ENCODE measurements at regions not wholly inside any gene's neighbourhood (a gene's known extent, or its start where the extent isn't known, plus 50 kb on each side); places are given as distances from the start of the nearest gene placed in this dataset.
"Not testable (repeated sequence)": the region's sequence is repeated elsewhere in the genome, so short reads cannot be mapped to it uniquely, and the experiment has no call there.

GRCh38 chr5:12573916-12574297 is 669.7 kb upstream of the CTNND2 start:
- not testable (repeated sequence) for DNase-seq (ENCODE audit: low spot score)

- no peak for DNase-seq (ENCODE audit: low spot score)
Observed at GRCh38 chr5:12570688-12571087, 666.4 kb upstream of the CTNND2 start.

- DNase-seq (ENCODE audit: low spot score), result no peak
Observed at GRCh38 chr5:12566441-12566840, 662.2 kb upstream of the CTNND2 start.

- DNase-seq (ENCODE audit: low spot score), result no peak
Observed at GRCh38 chr5:12557012-12557411, 652.8 kb upstream of the CTNND2 start.

- DNase-seq (ENCODE audit: low spot score), result no peak
Observed at GRCh38 chr5:12526113-12526512, 621.9 kb upstream of the CTNND2 start.

- no peak for DNase-seq (ENCODE audit: low spot score)
Observed at GRCh38 chr5:12522116-12522515, 617.9 kb upstream of the CTNND2 start.

GRCh38 chr5:12504983-12505382 is 600.7 kb upstream of the CTNND2 start:
- not testable (repeated sequence) for DNase-seq (ENCODE audit: low spot score)

- no peak for DNase-seq (ENCODE audit: low spot score)
Observed at GRCh38 chr5:12488161-12488560, 583.9 kb upstream of the CTNND2 start.

- DNase-seq (ENCODE audit: low spot score), result no peak
Observed at GRCh38 chr5:12480487-12480886, 576.2 kb upstream of the CTNND2 start.

- no peak for DNase-seq (ENCODE audit: low spot score)
Observed at GRCh38 chr5:12477554-12477953, 573.3 kb upstream of the CTNND2 start.

GRCh38 chr5:12467799-12468198 is 563.6 kb upstream of the CTNND2 start:
- DNase-seq (ENCODE audit: low spot score), result no peak

- no peak for DNase-seq (ENCODE audit: low spot score)
Observed at GRCh38 chr5:12460493-12461261, 556.4 kb upstream of the CTNND2 start.

GRCh38 chr5:12459326-12459725 is 555.1 kb upstream of the CTNND2 start:
- DNase-seq (ENCODE audit: low spot score), result no peak

GRCh38 chr5:12419075-12419474 is 514.8 kb upstream of the CTNND2 start:
- no peak for DNase-seq (ENCODE audit: low spot score)

- DNase-seq (ENCODE audit: low spot score), result no peak
Observed at GRCh38 chr5:12413585-12413984, 509.3 kb upstream of the CTNND2 start.

GRCh38 chr5:12413075-12413474 is 508.8 kb upstream of the CTNND2 start:
- DNase-seq (ENCODE audit: low spot score), result no peak

- no peak for DNase-seq (ENCODE audit: low spot score)
Observed at GRCh38 chr5:12399868-12400267, 495.6 kb upstream of the CTNND2 start.

GRCh38 chr5:12392246-12392645 is 488.0 kb upstream of the CTNND2 start:
- no peak for DNase-seq (ENCODE audit: low spot score)

GRCh38 chr5:12385095-12385494 is 480.8 kb upstream of the CTNND2 start:
- DNase-seq (ENCODE audit: low spot score), result no peak

- no peak for DNase-seq (ENCODE audit: low spot score)
Observed at GRCh38 chr5:12384005-12384404, 479.8 kb upstream of the CTNND2 start.

- DNase-seq (ENCODE audit: low spot score), result no peak
Observed at GRCh38 chr5:12367973-12368372, 463.7 kb upstream of the CTNND2 start.

- no peak for DNase-seq (ENCODE audit: low spot score)
Observed at GRCh38 chr5:12360218-12360617, 456.0 kb upstream of the CTNND2 start.

- no peak for DNase-seq (ENCODE audit: low spot score)
Observed at GRCh38 chr5:12358371-12359090, 454.3 kb upstream of the CTNND2 start.

- DNase-seq (ENCODE audit: low spot score), result no peak
Observed at GRCh38 chr5:12357626-12358025, 453.4 kb upstream of the CTNND2 start.
